Omental fat pad (tissue), 3 donors: ENCODE measurements at regions not wholly inside any gene's neighbourhood (a gene's known extent, or its start where the extent isn't known, plus 50 kb on each side); places are given as distances from the start of the nearest gene placed in this dataset.

Source experiments
- ATAC-seq: fragments of 150-250 bp; one replicate; pipeline ENCODE4 v1.9.1; 2016; ENCODE audit warnings: mild to moderate bottlenecking, moderate library complexity; ENCODE audit not compliant: low FRiP score
- DNase-seq: peaks from one replicate; pipeline ENCODE4 v3.0.0-alpha.2; 2019; ENCODE audit warnings: low spot score
- CTCF ChIP-seq, 3 donors: fragments of 450-650 bp; IDR thresholded peaks; one replicate each; pipeline ENCODE4 v1.5.1; 2016 to 2017; ENCODE audit warnings: antibody characterized with exemption in 3 of 3, mild to moderate bottlenecking in 3 of 3, moderate library complexity in 2 of 3

DNA sequence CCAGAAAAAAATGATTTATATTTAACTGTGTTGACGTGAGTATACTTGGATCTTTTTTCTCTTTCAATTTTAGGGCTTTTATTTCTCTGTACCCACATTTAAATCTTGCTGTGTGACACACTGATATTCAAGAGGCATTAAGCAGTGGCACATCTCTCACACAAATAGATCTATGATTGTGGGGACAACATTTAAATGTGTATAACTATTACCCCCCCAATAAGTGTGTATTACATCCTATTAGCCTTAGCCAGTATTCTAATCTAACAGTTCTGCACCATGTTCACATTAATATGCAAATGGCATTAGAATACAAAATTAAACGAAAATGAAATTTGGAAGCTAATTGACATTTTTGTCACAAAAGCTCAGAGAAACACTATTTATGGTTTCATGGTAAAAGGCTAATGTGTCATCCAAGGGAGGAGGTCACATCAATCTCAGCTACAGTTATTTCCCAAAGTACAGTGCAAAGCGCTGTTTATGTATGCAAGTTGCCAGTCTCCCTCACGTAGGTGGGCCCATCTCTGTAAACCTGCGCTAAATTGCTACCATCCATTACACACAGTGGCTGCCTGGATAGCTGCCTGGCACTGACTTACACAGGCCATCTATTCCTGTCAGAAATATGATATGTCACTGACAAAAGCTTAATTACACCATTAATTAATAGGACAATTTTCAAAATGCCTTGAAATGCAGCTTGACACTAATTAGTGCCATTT lies 984.7 kb upstream of the PCDH9 start:
- ATAC-seq, result no peak
- TF ChIP-seq CTCF (IDR thresholded peaks at IDR 0.05), result no peak

GRCh38 chr13:68199271-68199670 lies 969.1 kb upstream of the PCDH9 start:
- TF ChIP-seq CTCF (IDR thresholded peaks at IDR 0.05), result no peak
- no peak for ATAC-seq
- DNase-seq, result no peak

More for the DNA sequence above, 984.7 kb upstream of the PCDH9 start:
- DNase-seq, result no peak

- no peak for TF ChIP-seq CTCF (IDR thresholded peaks at IDR 0.05)
These were observed 960.7 kb upstream of the PCDH9 start for GRCh38 chr13:68190818-68191217.

GRCh38 chr13:68185444-68186141 lies 955.5 kb upstream of the PCDH9 start:
- ATAC-seq, result no peak
- TF ChIP-seq CTCF (IDR thresholded peaks at IDR 0.05), result no peak
- DNase-seq, result no peak

More at GRCh38 chr13:68190818-68191217, 960.7 kb upstream of the PCDH9 start:
- no peak for DNase-seq
- ATAC-seq, result peak; percentile 59

- peak; percentile 77 for ATAC-seq
- DNase-seq, result no peak
- no peak for TF ChIP-seq CTCF (IDR thresholded peaks at IDR 0.05)
These were observed 946.3 kb upstream of the PCDH9 start for GRCh38 chr13:68176475-68176874.

- TF ChIP-seq CTCF (IDR thresholded peaks at IDR 0.05), result no peak
- ATAC-seq (no peak), DNase-seq (no peak)
These were observed 944.8 kb upstream of the PCDH9 start for GRCh38 chr13:68174893-68175292.

GRCh38 chr13:68173111-68173510 lies 943.0 kb upstream of the PCDH9 start:
- ATAC-seq (no peak), DNase-seq (no peak)
- TF ChIP-seq CTCF (IDR thresholded peaks at IDR 0.05), result no peak
